K562 (cell line): ENCODE measurements at regions not wholly inside any gene's neighbourhood (a gene's known extent, or its start where the extent isn't known, plus 50 kb on each side); places are given as distances from the start of the nearest gene placed in this dataset.
A peak's percentile ranks its signal among the peaks of the same experiment; 100 is the strongest.

ENCODE experiments used
- CEBPB ChIP-seq: fragments of 450-650 bp; IDR thresholded peaks from 2 replicates; pipeline ENCODE4 v1.6.1; 2016; ENCODE audit warnings: missing genetic modification characterization, missing compliant biosample characterization
- JUN ChIP-seq, 2 experiments: sonication (generic) in 1 of 2; formaldehyde crosslinking in 1 of 2; IDR thresholded peaks; 2 replicates each; pipeline versions ENCODE4 v1.6.1 to v1.8.0; 2012 to 2022; ENCODE audit warnings: borderline replicate concordance in 2 of 2, mild to moderate bottlenecking in 2 of 2, improper control_type of control experiment in 1 of 2, low read depth in 1 of 2, low read length in 1 of 2, missing genetic modification reagents in 1 of 2
- NCOA2 ChIP-seq, 2 experiments: fragments of 450-650 bp; IDR thresholded peaks; 2 replicates each; pipeline ENCODE4 v1.6.1; 2018; ENCODE audit warnings: mild to moderate bottlenecking in 2 of 2, moderate library complexity in 1 of 2; ENCODE audit not compliant: partially characterized antibody in 2 of 2
- NELFE ChIP-seq: IDR thresholded peaks from 2 replicates; pipeline ENCODE4 v1.6.1; 2011; ENCODE audit warnings: mild to moderate bottlenecking; ENCODE audit not compliant: insufficient read depth, insufficient read length
- PRPF4 ChIP-seq: fragments of 200-400 bp; formaldehyde crosslinking; IDR thresholded peaks from one replicate; pipeline ENCODE4 v1.6.1; 2017; ENCODE audit warnings: low read length, low read depth, mild to moderate bottlenecking; ENCODE audit not compliant: insufficient read depth, poor library complexity, severe bottlenecking
- RBM25 ChIP-seq: fragments of 200-400 bp; formaldehyde crosslinking; IDR thresholded peaks from 2 replicates; pipeline ENCODE4 v1.6.1; 2018; ENCODE audit warnings: low read length, low read depth, moderate library complexity; ENCODE audit not compliant: severe bottlenecking
- ZKSCAN1 ChIP-seq: fragments of 150-350 bp; IDR thresholded peaks from 2 replicates; pipeline ENCODE4 v1.6.1; 2016; ENCODE audit warnings: low read depth, low read length
- TF ChIP-seq, protein P1 (sequence below): sonication (generic); formaldehyde crosslinking; IDR thresholded peaks from 2 replicates; pipeline ENCODE4 v1.8.0; 2022; ENCODE audit warnings: mild to moderate bottlenecking, missing genetic modification reagents
- TF ChIP-seq, protein P2 (sequence below): fragments of 450-650 bp; IDR thresholded peaks from 2 replicates; pipeline ENCODE4 v1.6.1; 2017; ENCODE audit warnings: mild to moderate bottlenecking, moderate library complexity

DNA sequence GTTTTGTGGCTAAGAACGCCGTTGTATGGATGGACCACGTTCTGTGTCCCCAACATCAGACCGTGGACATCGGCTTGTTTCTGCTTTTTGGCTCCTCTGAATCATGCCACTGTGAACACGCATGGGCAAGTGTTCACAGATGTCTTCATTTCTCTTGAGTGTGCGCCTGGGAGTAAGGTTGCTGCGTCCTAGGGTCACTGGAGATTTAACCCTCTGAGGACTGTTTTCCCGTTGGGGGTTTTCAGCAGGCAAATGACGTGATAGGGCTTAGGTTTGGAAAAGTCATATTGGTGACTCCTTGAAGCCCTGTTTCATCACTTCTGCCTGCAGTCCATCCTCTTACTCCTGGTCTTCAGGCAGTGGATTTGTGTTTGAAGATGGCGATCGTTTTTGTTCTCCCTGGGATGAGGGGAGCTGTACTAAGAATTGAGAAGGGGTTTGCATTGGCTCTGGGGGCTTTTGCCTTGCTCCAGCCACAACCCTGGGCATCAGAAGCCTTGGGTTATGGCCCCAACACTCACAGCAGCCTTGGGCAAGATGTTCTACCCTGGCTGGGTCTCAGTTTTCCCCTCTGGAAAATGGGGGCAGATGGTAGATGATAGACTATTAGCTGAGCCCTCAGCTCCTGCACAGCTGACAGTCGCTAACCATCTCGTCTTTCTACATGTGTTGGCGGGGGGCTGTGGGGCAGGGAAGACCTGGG lies 67.2 kb upstream of the CIBAR2 start (continued):
- TF ChIP-seq JUN (IDR thresholded peaks at IDR 0.05; ENCODE audit: borderline replicate concordance, low read depth, low read length) (no peak), JUN (CRISPR knock-in tag; IDR thresholded peaks at IDR 0.05; ENCODE audit: borderline replicate concordance) (no peak), NELFE (no peak), PRPF4 (no peak), ZKSCAN1 (no peak), RBM25 (peak; percentile 68), NCOA2 (IDR thresholded peaks at IDR 0.05; ENCODE audit: partially characterized antibody in 2 of 2) (no peak), CEBPB (tag) (no peak)
- TF ChIP-seq, protein P1, sequence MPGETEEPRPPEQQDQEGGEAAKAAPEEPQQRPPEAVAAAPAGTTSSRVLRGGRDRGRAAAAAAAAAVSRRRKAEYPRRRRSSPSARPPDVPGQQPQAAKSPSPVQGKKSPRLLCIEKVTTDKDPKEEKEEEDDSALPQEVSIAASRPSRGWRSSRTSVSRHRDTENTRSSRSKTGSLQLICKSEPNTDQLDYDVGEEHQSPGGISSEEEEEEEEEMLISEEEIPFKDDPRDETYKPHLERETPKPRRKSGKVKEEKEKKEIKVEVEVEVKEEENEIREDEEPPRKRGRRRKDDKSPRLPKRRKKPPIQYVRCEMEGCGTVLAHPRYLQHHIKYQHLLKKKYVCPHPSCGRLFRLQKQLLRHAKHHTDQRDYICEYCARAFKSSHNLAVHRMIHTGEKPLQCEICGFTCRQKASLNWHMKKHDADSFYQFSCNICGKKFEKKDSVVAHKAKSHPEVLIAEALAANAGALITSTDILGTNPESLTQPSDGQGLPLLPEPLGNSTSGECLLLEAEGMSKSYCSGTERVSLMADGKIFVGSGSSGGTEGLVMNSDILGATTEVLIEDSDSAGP: no peak
- TF ChIP-seq, protein P2, sequence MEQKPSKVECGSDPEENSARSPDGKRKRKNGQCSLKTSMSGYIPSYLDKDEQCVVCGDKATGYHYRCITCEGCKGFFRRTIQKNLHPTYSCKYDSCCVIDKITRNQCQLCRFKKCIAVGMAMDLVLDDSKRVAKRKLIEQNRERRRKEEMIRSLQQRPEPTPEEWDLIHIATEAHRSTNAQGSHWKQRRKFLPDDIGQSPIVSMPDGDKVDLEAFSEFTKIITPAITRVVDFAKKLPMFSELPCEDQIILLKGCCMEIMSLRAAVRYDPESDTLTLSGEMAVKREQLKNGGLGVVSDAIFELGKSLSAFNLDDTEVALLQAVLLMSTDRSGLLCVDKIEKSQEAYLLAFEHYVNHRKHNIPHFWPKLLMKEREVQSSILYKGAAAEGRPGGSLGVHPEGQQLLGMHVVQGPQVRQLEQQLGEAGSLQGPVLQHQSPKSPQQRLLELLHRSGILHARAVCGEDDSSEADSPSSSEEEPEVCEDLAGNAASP: no peak
